ENCODE measurements at regions not wholly inside any gene's neighbourhood (a gene's known extent, or its start where the extent isn't known, plus 50 kb on each side); places are given as distances from the start of the nearest gene placed in this dataset.

DNA sequence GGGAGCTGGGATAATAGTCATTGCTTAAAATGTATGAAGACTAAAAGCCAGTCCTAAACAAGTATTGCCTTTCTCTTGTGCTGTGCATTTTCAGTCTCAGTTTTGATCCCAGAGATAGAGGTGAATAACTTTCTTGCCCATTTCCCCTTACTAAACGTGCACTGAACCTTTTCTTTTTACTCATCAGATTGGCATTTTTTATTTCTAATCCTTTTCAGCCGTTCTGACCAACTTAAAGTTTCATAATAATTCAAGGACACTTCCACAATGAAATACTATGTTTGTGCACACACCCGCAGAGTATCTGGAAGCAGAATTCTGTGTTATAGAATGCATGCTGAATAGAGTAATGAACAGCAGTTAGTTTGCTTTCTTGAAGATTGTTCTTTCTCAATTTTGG lies 343.6 kb downstream of the LRRC70 start (continued):
- TF ChIP-seq, protein P1, sequence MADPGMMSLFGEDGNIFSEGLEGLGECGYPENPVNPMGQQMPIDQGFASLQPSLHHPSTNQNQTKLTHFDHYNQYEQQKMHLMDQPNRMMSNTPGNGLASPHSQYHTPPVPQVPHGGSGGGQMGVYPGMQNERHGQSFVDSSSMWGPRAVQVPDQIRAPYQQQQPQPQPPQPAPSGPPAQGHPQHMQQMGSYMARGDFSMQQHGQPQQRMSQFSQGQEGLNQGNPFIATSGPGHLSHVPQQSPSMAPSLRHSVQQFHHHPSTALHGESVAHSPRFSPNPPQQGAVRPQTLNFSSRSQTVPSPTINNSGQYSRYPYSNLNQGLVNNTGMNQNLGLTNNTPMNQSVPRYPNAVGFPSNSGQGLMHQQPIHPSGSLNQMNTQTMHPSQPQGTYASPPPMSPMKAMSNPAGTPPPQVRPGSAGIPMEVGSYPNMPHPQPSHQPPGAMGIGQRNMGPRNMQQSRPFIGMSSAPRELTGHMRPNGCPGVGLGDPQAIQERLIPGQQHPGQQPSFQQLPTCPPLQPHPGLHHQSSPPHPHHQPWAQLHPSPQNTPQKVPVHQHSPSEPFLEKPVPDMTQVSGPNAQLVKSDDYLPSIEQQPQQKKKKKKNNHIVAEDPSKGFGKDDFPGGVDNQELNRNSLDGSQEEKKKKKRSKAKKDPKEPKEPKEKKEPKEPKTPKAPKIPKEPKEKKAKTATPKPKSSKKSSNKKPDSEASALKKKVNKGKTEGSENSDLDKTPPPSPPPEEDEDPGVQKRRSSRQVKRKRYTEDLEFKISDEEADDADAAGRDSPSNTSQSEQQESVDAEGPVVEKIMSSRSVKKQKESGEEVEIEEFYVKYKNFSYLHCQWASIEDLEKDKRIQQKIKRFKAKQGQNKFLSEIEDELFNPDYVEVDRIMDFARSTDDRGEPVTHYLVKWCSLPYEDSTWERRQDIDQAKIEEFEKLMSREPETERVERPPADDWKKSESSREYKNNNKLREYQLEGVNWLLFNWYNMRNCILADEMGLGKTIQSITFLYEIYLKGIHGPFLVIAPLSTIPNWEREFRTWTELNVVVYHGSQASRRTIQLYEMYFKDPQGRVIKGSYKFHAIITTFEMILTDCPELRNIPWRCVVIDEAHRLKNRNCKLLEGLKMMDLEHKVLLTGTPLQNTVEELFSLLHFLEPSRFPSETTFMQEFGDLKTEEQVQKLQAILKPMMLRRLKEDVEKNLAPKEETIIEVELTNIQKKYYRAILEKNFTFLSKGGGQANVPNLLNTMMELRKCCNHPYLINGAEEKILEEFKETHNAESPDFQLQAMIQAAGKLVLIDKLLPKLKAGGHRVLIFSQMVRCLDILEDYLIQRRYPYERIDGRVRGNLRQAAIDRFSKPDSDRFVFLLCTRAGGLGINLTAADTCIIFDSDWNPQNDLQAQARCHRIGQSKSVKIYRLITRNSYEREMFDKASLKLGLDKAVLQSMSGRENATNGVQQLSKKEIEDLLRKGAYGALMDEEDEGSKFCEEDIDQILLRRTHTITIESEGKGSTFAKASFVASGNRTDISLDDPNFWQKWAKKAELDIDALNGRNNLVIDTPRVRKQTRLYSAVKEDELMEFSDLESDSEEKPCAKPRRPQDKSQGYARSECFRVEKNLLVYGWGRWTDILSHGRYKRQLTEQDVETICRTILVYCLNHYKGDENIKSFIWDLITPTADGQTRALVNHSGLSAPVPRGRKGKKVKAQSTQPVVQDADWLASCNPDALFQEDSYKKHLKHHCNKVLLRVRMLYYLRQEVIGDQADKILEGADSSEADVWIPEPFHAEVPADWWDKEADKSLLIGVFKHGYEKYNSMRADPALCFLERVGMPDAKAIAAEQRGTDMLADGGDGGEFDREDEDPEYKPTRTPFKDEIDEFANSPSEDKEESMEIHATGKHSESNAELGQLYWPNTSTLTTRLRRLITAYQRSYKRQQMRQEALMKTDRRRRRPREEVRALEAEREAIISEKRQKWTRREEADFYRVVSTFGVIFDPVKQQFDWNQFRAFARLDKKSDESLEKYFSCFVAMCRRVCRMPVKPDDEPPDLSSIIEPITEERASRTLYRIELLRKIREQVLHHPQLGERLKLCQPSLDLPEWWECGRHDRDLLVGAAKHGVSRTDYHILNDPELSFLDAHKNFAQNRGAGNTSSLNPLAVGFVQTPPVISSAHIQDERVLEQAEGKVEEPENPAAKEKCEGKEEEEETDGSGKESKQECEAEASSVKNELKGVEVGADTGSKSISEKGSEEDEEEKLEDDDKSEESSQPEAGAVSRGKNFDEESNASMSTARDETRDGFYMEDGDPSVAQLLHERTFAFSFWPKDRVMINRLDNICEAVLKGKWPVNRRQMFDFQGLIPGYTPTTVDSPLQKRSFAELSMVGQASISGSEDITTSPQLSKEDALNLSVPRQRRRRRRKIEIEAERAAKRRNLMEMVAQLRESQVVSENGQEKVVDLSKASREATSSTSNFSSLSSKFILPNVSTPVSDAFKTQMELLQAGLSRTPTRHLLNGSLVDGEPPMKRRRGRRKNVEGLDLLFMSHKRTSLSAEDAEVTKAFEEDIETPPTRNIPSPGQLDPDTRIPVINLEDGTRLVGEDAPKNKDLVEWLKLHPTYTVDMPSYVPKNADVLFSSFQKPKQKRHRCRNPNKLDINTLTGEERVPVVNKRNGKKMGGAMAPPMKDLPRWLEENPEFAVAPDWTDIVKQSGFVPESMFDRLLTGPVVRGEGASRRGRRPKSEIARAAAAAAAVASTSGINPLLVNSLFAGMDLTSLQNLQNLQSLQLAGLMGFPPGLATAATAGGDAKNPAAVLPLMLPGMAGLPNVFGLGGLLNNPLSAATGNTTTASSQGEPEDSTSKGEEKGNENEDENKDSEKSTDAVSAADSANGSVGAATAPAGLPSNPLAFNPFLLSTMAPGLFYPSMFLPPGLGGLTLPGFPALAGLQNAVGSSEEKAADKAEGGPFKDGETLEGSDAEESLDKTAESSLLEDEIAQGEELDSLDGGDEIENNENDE (IDR thresholded peaks at IDR 0.05; ENCODE audit: insufficient replicate concordance, low read length) = no peak
- TF ChIP-seq TCF12 (IDR thresholded peaks at IDR 0.05; ENCODE audit: low read depth, low read length) (no peak), GTF2F1 (IDR thresholded peaks at IDR 0.05; ENCODE audit: borderline replicate concordance, low read depth, low read length) (no peak), HDAC6 (IDR thresholded peaks at IDR 0.05; ENCODE audit: low read depth, low read length) (no peak), NANOG (IDR thresholded peaks at IDR 0.05; ENCODE audit: insufficient read depth, low read depth, low read length, poor library complexity, severe bottlenecking) (no peak), POLR2AphosphoS5 (IDR thresholded peaks at IDR 0.05; ENCODE audit: low read depth, low read length) (no peak), SIRT6 (IDR thresholded peaks at IDR 0.05; ENCODE audit: low read length) (no peak), EP300 (IDR thresholded peaks at IDR 0.05; ENCODE audit: borderline replicate concordance in 1 of 2, low read depth in 2 of 2, low read length in 2 of 2) (no peak)
- TF ChIP-seq, protein P2, sequence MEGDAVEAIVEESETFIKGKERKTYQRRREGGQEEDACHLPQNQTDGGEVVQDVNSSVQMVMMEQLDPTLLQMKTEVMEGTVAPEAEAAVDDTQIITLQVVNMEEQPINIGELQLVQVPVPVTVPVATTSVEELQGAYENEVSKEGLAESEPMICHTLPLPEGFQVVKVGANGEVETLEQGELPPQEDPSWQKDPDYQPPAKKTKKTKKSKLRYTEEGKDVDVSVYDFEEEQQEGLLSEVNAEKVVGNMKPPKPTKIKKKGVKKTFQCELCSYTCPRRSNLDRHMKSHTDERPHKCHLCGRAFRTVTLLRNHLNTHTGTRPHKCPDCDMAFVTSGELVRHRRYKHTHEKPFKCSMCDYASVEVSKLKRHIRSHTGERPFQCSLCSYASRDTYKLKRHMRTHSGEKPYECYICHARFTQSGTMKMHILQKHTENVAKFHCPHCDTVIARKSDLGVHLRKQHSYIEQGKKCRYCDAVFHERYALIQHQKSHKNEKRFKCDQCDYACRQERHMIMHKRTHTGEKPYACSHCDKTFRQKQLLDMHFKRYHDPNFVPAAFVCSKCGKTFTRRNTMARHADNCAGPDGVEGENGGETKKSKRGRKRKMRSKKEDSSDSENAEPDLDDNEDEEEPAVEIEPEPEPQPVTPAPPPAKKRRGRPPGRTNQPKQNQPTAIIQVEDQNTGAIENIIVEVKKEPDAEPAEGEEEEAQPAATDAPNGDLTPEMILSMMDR (IDR thresholded peaks at IDR 0.05; ENCODE audit: control extremely low read depth in 1 of 3, insufficient read depth in 1 of 3, low read depth in 1 of 3, low read length in 3 of 3) = no peak

All from H1 (cell line).